ENCODE measurements at regions not wholly inside any gene's neighbourhood (a gene's known extent, or its start where the extent isn't known, plus 50 kb on each side); places are given as distances from the start of the nearest gene placed in this dataset.

DNA sequence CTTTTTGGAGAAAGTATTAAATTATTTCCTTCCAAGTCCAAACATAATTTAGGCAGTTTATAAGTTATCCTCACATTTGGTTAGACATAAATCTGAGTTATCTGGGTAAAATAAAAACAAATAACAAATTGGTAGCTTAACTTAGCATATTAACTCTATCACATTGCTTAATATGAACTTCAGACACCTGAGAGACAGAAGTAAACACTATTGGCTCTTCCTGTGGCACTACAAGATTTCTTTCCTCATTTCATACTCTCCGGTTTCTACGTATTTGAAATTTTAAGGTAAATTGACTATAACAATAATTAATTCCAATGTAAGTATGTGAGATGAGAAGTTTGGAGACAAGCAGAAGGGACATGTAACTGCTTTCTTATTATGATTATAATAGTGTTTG, 106.8 kb downstream of the TRMT11 start:
- TF ChIP-seq, protein P1, sequence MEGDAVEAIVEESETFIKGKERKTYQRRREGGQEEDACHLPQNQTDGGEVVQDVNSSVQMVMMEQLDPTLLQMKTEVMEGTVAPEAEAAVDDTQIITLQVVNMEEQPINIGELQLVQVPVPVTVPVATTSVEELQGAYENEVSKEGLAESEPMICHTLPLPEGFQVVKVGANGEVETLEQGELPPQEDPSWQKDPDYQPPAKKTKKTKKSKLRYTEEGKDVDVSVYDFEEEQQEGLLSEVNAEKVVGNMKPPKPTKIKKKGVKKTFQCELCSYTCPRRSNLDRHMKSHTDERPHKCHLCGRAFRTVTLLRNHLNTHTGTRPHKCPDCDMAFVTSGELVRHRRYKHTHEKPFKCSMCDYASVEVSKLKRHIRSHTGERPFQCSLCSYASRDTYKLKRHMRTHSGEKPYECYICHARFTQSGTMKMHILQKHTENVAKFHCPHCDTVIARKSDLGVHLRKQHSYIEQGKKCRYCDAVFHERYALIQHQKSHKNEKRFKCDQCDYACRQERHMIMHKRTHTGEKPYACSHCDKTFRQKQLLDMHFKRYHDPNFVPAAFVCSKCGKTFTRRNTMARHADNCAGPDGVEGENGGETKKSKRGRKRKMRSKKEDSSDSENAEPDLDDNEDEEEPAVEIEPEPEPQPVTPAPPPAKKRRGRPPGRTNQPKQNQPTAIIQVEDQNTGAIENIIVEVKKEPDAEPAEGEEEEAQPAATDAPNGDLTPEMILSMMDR (IDR thresholded peaks at IDR 0.05): no peak
- TF ChIP-seq POLR2A (IDR thresholded peaks at IDR 0.05): no peak
